ENCODE measurements at regions not wholly inside any gene's neighbourhood (a gene's known extent, or its start where the extent isn't known, plus 50 kb on each side); places are given as distances from the start of the nearest gene placed in this dataset.

DNA sequence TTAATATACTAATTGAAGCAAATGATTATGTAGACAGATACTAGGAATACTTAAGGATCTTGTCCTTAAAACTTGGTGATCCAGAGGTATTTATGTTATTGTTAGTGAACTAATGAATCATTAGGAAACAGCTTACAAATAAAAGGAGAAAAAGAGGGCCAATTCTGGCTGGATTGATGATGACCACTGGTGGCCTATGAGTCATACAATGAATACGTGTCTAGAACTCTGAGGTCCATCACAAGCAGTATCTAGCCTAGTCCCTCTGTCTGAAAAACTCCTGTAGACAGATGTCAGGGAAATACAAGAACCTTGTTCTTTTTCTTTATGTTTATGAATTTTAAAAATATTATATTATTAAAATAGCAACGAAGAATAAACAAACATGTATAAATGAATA lies 51.7 kb upstream of the RTL1 start:
- DNase-seq: no peak

DNA sequence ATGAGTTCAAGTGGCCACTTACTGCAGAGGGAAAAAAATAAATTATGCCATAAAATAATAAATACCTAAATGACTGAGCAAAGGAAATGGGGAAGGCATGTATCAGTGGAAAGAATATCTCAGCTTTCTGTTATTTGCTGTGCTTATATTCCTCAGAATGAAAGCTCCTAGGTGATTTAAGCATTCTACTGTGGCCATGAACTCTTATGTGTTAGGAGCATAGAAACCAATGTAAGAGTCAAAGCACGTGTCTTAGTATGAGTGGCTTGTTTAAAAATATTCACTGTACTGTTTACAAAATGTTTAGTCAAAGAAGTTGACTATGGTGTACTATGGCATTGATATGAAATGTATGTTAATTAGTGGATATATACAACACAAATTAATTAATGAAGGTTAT lies 59.0 kb upstream of the RTL1 start:
- no peak for DNase-seq

DNA sequence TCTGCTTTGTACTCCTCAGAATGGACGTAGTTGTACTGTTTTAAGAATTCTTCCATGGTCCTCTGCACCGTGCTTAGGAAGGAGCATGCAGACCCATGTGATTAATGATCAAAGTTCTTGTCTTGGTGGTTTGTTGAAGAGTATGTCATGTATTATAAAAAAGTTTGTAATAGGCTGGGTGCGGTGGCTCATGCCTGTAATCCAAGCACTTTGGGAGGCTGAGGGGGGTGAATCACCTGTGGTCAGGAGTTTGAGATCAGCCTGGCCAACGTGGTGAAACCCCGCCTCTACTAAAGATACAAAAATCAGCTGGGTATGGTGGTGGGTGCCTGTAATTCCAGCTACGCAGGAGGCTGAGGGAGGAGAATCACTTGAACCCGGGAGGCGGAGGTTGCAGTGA lies 61.8 kb upstream of the RTL1 start:
- no peak for DNase-seq

DNA sequence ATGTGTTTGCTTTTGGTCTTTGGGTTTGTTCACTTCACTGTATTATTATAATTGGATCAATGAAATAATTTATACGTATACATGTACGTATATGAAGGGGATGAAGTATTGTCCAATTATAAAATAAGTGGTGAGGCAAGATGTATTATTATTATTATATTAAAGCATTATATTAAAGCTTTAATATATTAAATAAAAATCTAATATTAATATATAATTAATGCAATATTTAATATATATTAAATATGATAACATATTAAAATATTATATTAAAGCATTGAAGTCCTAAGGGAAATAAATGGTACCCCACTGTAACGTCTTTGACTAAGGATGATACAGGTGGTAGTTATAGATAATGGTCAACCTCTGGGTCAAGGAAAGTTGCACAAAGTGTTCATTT lies 63.7 kb upstream of the RTL1 start:
- DNase-seq: no peak

DNA sequence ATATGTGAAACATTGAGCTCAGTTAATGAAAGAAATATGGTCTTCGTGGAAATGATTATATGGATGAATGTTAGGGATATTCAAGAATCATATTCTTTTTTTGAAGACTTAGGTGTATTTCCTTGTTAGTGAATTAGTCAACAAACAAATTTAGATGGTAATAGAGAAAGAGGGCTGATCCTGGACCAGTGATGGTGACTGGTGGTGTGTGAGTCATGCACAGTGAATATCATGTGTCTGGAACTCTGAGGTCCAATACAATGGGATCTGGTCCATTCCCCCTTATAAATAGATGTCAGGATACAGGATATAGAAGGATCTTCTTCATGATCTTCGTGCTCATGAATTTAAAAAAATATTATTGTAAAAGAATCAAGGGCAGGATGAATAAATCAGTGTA lies 64.4 kb upstream of the RTL1 start:
- no peak for DNase-seq

DNA sequence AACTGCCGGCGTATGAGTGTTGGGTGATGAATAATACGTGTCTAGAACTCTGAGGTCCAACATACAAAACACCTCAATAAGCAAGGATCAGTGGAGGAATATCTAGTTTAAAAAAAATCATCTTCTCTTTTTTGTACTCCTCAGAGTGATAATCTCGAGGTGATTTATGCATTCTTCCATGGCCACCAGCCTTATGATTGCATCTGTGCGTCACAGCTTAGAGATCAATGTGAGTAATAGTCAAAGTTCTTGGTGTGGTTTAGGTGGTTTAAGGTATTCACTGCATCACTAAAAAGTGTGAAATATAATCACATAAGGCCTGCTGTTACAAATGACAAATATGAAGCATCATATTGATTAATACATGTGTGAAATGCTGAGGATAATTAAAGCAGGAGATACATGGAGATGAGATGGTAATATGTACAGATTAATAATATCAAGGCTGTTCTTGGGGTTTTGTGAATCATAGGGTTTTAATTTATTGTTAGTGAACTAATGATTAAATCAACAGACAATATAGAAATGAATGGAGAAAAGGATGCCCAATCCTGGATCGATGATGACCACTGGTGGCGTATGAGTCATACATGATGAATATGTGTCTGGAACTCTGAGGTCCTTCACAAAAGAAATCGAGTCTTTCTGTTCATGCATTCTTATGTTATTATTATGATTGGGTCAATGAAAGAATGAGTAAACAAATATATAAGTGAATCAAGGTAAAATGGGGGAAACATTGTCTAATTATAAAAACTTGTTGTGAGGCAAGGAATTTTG lies 68.8 kb upstream of the RTL1 start:
- DNase-seq: no peak

DNA sequence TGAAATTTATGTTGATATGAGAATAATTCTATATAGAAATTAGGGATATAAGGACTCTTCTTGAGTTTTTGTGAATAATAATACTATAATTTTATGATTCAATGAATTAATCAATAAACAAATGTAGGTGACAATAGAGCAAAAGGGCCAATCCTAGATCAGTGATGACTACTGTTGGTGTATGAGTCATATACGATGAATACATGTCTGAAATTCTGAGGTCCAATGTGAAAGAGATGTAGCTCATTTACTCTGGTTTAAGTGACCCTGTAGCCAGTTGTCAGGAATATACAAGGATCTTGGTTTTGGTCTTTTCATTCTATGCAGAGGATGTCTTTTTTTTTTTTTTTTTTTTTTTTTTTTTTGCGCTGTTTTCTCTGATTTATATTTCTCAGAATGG lies 72.1 kb upstream of the RTL1 start:
- no peak for DNase-seq

DNA sequence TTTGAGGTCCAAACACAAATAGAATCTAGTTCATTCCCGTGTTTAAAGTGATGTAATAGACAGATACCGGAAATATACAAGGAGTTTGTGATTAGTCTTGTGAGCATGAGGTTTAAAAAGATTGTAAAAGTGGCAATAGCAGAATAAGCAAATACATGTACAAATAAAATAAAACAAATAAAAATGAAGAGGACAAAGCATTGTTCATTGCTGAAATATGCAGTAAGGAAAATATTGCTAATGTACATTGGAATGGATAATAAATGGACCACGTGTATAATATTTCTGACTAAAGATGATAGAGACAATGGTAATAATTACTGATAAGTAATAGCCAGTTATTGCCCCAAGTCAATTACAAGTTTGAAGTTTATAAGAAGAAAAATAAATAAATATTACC lies 75.6 kb upstream of the RTL1 start:
- no peak for DNase-seq

DNA sequence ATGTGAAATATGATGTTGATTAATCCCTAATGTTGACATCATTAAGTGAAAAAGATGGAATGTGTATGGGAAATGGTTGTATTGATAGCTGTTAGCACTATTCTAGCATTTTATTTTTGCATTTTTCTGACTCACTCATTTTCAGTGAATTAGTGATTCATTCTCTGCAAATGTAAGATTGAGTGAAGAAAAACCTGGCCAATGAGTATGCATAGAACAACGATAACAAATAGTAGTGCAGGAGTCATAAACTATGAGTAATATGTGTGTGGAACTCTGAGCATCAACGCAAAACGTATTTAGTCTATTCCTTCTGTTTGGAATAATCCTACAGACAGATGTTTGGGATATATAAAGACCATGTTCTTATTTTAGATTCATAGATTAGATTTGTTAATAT lies 76.3 kb upstream of the RTL1 start:
- DNase-seq: no peak

DNA sequence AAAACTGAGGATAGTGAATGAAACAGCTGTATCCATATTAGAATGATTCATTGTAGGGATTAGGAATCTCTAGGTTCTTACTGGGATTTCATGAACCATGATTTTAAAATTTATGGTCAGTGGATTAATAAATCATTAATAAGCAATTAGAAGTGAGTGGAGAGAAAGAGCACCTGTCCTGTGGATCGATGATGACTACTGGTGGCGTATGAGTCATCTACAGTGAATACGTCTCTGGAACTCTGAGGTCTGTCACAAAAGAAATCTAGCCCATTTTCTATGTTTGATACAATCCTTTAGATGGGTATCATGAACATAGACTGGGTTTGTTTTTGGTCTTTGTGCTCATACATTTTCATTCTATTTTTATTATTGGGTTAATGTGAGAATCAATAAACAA lies 77.3 kb upstream of the RTL1 start:
- DNase-seq: no peak

DNA sequence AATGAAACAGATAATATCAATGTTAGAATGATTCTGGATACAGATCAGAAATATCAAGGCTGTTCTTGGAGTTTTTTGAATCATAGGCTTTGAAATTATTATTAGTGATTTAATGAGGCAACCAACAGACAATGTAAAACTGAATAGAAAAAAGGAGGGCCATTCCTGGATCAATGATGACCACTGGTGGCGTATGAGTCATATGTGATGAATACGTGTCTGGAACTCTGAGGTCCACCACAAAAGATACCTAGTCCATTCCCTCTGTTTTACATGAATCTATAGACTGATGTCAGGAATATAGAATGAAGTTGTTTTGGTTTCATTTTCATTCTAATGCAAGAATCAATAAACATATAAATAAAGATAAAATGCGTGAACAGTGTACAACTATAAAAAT lies 78.3 kb upstream of the RTL1 start:
- no peak for DNase-seq

DNA sequence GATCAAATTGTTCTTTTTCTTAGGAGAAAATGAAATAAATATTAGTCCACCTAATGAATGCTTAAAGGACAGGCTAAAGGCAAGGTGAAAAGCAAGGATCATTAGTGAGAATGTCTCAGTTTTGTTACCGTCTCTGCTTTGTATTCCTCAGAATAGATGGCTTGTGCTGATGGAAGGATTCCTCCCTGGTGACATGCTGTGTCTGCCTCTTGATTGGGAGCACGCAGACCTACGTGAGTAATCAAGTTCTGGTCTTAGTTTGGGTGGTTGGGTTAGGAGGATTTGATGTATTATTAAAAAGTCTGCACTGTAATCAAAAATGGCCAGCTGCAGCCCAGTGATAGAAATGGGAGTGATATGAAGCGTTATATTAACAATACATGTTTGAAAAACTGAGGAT lies 78.8 kb upstream of the RTL1 start:
- DNase-seq: no peak

DNA sequence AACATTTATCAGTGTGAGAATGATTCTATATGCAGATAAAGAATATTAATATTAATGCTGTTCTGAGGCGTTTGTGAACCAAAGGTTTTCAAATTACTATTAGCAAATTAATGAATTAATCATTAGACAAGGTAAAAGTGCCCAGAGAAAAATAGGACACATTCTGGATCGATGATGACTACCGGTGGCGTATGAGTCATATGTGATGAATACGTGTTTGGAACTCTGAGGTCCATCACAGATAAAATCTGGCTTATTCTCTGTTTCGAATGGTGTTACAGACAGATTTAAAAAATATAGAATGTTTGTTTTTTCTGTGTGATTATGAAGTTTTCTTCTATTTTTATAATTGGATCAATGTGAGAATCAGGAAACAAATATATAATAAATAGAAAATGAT lies 79.2 kb upstream of the RTL1 start:
- no peak for DNase-seq

DNA sequence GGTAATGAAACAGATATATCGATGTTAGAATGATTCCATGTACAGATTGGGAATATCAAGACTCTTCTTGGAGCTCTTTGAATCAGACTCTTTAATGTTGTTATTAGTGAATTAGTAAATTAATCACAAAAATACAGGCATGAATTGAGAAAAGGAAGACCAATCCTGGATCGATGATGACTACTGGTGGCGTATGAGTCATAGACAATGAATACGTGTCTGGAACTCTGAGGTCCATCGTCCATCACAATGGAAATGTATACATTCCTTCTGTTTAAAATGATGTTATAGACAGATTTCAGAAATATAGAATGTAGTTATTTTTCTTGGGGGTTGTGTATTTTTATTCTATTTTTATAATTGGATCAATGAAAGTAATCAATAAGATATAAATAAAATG lies 80.2 kb upstream of the RTL1 start:
- no peak for DNase-seq

DNA sequence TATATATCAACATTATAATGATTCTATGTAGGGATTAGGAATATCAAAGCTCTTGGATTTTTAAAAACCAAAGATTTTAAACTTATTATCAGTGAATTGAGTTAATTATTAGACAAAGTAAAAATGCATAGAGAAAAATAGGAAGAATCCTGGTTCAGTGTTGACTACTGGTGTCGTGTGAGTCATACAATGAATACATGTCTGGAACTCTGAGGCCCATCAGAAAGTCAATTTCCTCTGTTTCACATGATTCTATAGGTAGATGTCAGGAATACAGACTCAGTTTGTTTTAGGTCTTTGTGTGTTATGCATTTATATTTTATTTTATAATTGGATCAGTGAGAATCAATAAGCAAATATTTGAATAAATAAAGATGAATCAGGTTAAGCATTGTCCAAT lies 84.5 kb upstream of the RTL1 start:
- no peak for DNase-seq

DNA sequence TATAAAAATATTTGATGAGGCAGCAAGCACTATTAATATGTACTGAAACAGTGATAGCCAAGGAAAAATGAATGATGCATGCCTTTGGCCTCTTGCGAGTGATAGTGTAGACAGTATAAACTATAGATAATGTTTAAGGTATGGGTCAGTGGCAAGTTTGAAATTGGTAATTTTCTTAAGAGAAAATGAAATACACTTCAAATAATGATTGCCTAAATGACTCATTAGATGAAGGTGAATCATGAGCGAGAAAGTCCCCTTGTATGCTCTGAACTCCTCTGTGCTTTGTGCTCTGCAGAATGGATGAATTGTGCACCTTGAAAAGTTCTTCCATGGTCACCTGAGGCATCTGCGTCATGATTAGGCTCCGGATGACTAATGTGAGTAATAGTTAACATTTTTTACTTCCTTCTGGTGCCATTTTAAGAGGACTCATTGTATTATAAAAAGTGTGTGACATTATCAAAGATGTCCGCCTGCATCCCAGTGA lies 84.9 kb upstream of the RTL1 start:
- DNase-seq: no peak

DNA sequence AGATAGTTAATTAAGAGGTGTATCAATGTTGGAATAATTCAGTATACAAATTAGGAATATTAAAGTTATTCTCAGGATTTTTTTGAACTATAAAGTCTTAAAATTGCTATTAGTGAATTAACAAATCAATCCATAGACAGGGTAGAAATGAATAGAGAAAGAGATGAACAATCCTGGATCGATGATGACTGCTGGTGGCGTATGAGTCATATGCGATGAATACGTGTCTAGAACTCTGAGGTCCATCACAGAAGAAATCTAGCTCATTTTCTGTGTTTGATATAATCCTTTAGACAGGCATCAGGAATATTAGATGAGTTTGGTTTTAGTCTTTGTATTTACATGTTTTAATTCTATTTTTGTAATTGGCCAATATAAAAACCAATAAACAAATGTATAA lies 85.4 kb upstream of the RTL1 start:
- DNase-seq: no peak

DNA sequence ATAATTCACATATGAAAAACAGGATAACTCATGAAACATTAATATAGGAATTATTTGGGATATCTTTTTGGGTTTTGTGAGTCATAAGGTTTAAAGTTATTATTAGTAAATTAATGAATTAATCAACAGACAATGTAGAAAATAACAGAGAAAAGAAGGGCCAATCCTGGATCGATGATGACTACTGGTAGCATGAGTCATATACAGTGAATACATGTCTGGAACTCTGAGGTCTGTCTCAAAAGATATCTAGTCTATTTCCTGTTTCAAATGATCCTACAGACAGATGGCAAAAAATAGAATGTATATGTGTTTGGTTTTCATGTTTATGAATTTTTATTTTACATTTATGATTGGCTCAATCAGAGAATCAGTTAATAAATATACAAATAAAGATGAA lies 86.4 kb upstream of the RTL1 start:
- DNase-seq: no peak

DNA sequence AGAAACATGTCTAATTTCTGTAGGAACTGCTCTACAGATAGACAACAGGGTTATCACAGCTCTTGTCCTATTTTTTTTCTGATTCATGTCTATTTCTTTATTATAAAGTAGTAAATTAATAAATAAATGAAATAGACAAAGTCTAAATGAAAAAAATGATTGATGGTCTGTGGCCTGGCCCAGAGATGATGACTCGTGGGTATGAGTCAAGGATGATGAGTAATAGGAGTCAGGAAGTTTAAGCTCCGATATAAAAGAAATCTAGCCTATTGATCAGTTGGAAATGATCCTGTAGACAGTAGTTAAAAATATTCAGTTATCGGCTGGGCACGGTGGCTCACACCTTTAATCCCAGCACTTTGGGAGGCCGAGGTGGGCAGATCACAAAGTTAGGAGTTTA lies 90.6 kb upstream of the RTL1 start:
- DNase-seq: no peak

DNA sequence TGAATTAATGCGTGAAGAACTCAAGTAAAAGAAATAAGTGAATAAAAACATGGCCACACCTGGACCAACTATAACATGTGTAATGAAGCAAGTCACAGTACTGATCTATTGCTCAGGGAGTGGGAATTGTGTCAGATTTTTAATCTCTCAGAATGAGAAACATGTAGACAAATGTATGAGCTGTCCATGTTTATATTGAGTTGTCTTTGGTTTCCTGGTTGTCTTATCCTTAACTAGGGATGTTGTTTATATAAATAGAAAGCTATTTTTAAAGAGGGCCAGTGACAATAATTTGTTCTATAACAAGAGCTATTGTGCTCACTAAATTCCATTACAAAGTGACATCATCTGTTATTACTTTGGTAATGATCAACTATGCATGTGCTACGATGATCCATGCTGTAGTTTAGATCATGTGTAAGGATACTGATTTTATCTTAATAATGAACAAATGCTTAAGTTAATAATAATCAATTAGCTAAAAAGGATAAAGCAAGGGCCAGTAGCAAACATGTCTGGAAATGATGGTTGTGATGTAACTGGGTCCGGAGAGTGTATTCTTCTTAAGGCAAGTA lies 91.3 kb upstream of the RTL1 start:
- no peak for DNase-seq

DNA sequence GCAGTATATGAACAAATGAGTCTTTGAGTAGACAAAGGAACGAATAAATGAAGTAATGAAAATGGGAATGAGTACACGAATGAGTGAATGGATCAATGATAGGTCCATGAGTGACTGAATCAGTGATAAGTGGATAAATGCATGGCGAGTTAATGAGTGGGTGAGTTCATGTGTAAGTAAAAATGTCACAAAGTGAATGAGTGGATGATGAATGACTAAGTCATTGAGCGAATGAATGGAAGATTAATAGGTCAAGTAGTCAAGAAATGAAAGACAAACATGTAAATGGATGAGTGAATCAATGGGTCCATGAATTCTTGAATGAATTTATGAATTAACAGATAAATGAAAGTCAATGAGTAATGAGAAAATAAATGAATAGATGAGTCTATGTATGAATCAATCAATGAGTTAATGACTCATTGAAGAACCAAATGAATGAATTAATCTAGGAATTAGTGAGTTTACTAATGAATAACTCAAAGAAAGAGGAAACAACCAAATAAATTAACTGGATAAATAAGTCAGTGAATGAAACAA lies 97.3 kb upstream of the RTL1 start:
- no peak for DNase-seq

DNA sequence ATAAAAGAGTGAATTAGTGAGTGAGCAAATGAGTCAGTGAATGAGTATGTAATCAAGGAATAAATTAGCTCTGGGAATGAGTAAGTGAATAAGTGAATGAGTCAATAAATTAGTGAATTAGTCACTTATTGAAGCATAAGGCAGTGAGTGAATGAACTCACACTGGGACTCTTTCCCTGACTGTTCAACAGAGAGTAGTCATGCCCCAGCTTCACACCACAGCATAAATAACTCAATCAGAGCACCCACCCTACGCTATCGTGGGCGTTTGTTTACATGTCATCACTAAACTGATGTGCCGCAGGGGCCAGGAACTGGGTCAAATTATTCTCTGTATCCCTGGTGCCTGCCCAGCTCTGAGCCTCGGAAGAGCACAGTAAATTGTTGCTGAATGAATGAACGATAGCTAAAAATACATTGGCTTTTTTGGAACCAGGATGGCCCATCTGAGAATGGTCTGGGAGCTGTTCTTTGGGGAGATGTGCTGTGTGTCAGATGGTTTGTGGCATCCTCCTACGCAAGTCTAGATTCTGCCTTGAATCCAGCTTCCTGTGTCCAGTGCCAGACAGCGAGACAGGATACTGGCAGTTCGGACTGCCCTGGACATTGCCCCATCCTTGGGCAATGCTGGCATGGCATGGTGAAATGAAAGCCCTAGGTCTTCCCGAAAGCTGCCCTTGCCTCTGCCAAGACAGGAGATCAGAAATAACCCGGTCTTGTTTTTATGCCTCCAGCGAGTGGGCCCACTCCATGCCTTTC lies 98.0 kb upstream of the RTL1 start:
- no peak for DNase-seq

DNA sequence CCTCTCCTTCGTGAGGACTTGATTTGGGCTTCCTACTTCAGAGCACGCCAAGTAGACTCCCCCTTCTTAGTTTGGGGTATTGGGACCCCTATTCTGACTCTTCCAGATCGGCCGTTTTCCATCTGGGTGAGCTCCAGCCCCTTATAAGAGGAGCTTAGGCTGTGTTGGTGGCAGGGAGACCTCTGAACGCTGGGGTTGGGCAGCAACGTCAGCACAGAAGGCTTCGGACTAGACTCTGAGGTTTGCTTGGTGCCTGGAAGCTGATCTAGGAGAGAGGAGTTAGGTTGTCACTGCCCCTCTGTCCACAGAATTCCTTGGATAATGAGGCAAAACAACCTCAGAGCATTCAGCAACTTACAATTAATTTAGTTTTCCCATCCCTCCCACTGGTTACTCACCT lies 99.2 kb upstream of the RTL1 start:
- no peak for DNase-seq

DNA sequence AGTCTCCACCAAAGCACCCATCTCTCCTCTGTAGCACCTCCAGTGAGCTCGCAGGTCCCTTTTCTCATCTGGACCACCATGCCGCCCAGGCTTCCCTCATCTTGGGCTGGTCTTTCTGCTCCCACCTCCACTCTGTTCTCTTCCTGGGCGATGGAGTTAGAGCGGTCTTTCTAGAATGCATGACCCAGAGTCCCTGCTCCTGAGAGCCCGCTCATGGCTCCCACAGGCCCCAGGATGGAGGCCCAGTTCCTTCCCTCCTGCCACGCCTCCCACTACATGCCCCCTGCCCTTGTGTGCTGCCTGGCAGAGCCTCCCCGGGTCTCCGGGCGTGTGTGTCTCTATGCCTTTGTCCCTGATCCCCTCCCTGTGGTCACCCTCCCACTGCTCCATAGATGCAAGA lies 100.7 kb upstream of the RTL1 start:
- no peak for DNase-seq

All from SW 1271 (cell line).